K562 (cell line): ENCODE measurements at regions not wholly inside any gene's neighbourhood (a gene's known extent, or its start where the extent isn't known, plus 50 kb on each side); places are given as distances from the start of the nearest gene placed in this dataset.

Experiments used
- ATAC-seq: fragments of 200-7000 bp; cut with Tn5 transposase; 3 replicates; pipeline ENCODE4 v1.9.1; 2020; ENCODE audit warnings: moderate library complexity
- BruUV-seq: library from RNA; stranded (reverse); fragments of 400-500 nt; replicated peaks from 2 replicates; lab custom pipeline; 2021; lab: Mats Ljungman, UMichigan
- CTCF ChIA-PET: fragments of 300-600 bp; formaldehyde crosslinking; extraction: SDS; loops from one replicate; lab custom pipeline; 2021; ENCODE audit warnings: low intra/inter-chr PET ratio; lab: Yijun Ruan, JAX
- POLR2A ChIA-PET: fragments of 300-600, 350-650 bp; sonication (Branson Sonifier 250); formaldehyde crosslinking; extraction: SDS; loops from one replicate; lab custom pipeline; 2021; ENCODE audit warnings: antibody characterized with exemption, inconsistent platforms; lab: Yijun Ruan, JAX
- DNase-seq, 4 experiments: peaks; one replicate each; pipeline versions ENCODE4 v3.0.0 to v3.0.0-alpha.2; 2011 to 2018; ENCODE audit warnings: low spot score in 3 of 4, mixed read lengths in 3 of 4; ENCODE audit errors: extremely low read depth in 1 of 4
- FAIRE-seq: peaks from 2 replicates; lab custom pipeline; 2011; peaks lifted over from hg19 to GRCh38; lab: Jason Lieb, UNC
- H2AFZ ChIP-seq: 2 replicates; pipeline ENCODE4 v1.6.0; 2011; ENCODE audit warnings: low read depth, low read length, control low read depth, inconsistent platforms
- H3K27ac ChIP-seq: fragments of 200-600 bp; 3 replicates; pipeline ENCODE4 v1.8.0; 2011; ENCODE audit warnings: low read depth, mild to moderate bottlenecking, control low read depth, inconsistent platforms, low read length, moderate library complexity, mixed read lengths; ENCODE audit errors: extremely low read depth
- H3K27me3 ChIP-seq, 2 experiments: fragments of 300-600 bp in 1 of 2; 2 replicates in 1 of 2; 3 replicates in 1 of 2; pipeline versions ENCODE4 v1.6.0 to v1.8.0; 2011; ENCODE audit warnings: inconsistent platforms in 2 of 2, low read length in 2 of 2, mild to moderate bottlenecking in 1 of 2, mixed read lengths in 1 of 2, moderate library complexity in 1 of 2; ENCODE audit not compliant: control insufficient read depth in 2 of 2, insufficient read depth in 2 of 2
- H3K36me3 ChIP-seq: fragments of 300-600 bp; 3 replicates; pipeline ENCODE4 v1.8.0; 2011; ENCODE audit warnings: mild to moderate bottlenecking, low read length, inconsistent platforms; ENCODE audit not compliant: control insufficient read depth, insufficient read depth
- H3K4me1 ChIP-seq, 2 experiments: fragments of 200-600 bp in 1 of 2; replicated peaks in 1 of 2; 2 replicates in 1 of 2; 3 replicates in 1 of 2; pipeline versions ENCODE4 v1.5.1 to v1.8.0; 2011; ENCODE audit warnings: inconsistent platforms in 2 of 2, low read length in 2 of 2, mild to moderate bottlenecking in 1 of 2, mixed read lengths in 1 of 2, moderate library complexity in 1 of 2; ENCODE audit not compliant: control insufficient read depth in 2 of 2, insufficient read depth in 2 of 2
- H3K4me2 ChIP-seq: 2 replicates; pipeline ENCODE4 v1.6.1; 2011; ENCODE audit warnings: low read length, control low read depth, inconsistent platforms, mixed read lengths; ENCODE audit not compliant: insufficient read depth
- H3K4me3 ChIP-seq: fragments of 200-600 bp; sonication (generic), shearing (Covaris generic); 2 replicates; pipeline ENCODE4 v1.5.1; 2016; ENCODE audit warnings: control low read depth, inconsistent platforms
- H3K79me2 ChIP-seq: fragments of 200-600 bp; 3 replicates; pipeline ENCODE4 v1.8.0; 2011; ENCODE audit warnings: low read length, inconsistent platforms; ENCODE audit not compliant: control insufficient read depth, insufficient read depth
- H3K9ac ChIP-seq, 2 experiments: 2 replicates each; pipeline versions ENCODE4 v1.6.0 to v1.6.1; 2011; ENCODE audit warnings: low read depth in 2 of 2, low read length in 2 of 2, control low read depth in 1 of 2, inconsistent platforms in 1 of 2, mild to moderate bottlenecking in 1 of 2, mixed read lengths in 1 of 2; ENCODE audit not compliant: insufficient read depth in 1 of 2
- H3K9me1 ChIP-seq: one replicate; pipeline ENCODE4 v1.6.0; 2011; ENCODE audit warnings: inconsistent platforms, mild to moderate bottlenecking, low read length, moderate library complexity; ENCODE audit not compliant: control insufficient read depth, insufficient read depth
- H3K9me3 ChIP-seq: replicated peaks from 2 replicates; pipeline ENCODE4 v1.5.1; 2011; ENCODE audit warnings: low read depth, low read length, inconsistent platforms; ENCODE audit not compliant: control insufficient read depth, insufficient read depth
- H4K20me1 ChIP-seq: replicated peaks from 2 replicates; pipeline ENCODE4 v1.6.1; 2011; ENCODE audit warnings: low read length, inconsistent platforms, mixed read lengths; ENCODE audit not compliant: control insufficient read depth, insufficient read depth
- RAD21 ChIP-seq, 2 experiments: fragments of 250-450 bp in 1 of 2; fragments of 450-650 bp in 1 of 2; sonication (Bioruptor Pico) in 1 of 2; formaldehyde crosslinking in 1 of 2; IDR thresholded peaks in 1 of 2; conservative IDR thresholded peaks in 1 of 2; 2 replicates each; pipeline versions ENCODE4 v1.4.0 to v1.8.0; 2020 to 2022; ENCODE audit warnings: mild to moderate bottlenecking in 2 of 2, moderate library complexity in 1 of 2
- WGBS: fragments of 100-300 bp; shearing (Covaris generic); methylation state at CpG from one replicate; pipeline ENCODE4 v1.1.6; 2016; ENCODE audit warnings: low coverage, mixed read lengths; ENCODE audit not compliant: insufficient coverage; ENCODE audit errors: missing lambda C conversion rate; 5-methylcytosine and 5-hydroxymethylcytosine counted together
- in situ Hi-C: fragments of 300-500 bp; cut with MboI; formaldehyde crosslinking; loops from 4 replicates; pipeline ENCODE4 v1.15.0; 2018; ENCODE audit warnings: inconsistent platforms, mixed read lengths
- intact Hi-C: fragments of 100-400 bp; cut with micrococcal nuclease; formaldehyde crosslinking; loops from 2 replicates; pipeline ENCODE4 v1.14.2; 2022
- TF ChIP-seq, protein P1 (sequence below): fragments of 450-650 bp; IDR thresholded peaks from 2 replicates; pipeline ENCODE4 v1.6.1; 2016; ENCODE audit warnings: mild to moderate bottlenecking, moderate library complexity

GRCh38 chr20:6416371-6416770, 293.5 kb upstream of the FERMT1 start:
- no peak overlapping the region for H3K9ac ChIP-seq
- in situ Hi-C loops (no loop called here), intact Hi-C loops (no loop called here)
- H3K4me3 ChIP-seq: no peak overlapping the region
- H3K4me1 ChIP-seq: no peaks in the 10 kb centered on the region
- H3K27ac ChIP-seq: no peak overlapping the region
- H2AFZ ChIP-seq: no peak overlapping the region
- no peaks in the 10 kb centered on the region for H3K36me3 ChIP-seq
- no peaks in the 10 kb centered on the region for H4K20me1 ChIP-seq
- H3K79me2 ChIP-seq: no peaks in the 10 kb centered on the region
- no peaks in the 10 kb centered on the region for H3K9me1 ChIP-seq
- FAIRE-seq: no peak
- no peak overlapping the region for H3K4me2 ChIP-seq
- DNase-seq: no peak
- H3K27me3 ChIP-seq: no peaks in the 10 kb centered on the region
- WGBS: 7% methylated on average over 2 of the region's 2 CpGs
- ATAC-seq: no peak
- TF ChIP-seq, protein P1, sequence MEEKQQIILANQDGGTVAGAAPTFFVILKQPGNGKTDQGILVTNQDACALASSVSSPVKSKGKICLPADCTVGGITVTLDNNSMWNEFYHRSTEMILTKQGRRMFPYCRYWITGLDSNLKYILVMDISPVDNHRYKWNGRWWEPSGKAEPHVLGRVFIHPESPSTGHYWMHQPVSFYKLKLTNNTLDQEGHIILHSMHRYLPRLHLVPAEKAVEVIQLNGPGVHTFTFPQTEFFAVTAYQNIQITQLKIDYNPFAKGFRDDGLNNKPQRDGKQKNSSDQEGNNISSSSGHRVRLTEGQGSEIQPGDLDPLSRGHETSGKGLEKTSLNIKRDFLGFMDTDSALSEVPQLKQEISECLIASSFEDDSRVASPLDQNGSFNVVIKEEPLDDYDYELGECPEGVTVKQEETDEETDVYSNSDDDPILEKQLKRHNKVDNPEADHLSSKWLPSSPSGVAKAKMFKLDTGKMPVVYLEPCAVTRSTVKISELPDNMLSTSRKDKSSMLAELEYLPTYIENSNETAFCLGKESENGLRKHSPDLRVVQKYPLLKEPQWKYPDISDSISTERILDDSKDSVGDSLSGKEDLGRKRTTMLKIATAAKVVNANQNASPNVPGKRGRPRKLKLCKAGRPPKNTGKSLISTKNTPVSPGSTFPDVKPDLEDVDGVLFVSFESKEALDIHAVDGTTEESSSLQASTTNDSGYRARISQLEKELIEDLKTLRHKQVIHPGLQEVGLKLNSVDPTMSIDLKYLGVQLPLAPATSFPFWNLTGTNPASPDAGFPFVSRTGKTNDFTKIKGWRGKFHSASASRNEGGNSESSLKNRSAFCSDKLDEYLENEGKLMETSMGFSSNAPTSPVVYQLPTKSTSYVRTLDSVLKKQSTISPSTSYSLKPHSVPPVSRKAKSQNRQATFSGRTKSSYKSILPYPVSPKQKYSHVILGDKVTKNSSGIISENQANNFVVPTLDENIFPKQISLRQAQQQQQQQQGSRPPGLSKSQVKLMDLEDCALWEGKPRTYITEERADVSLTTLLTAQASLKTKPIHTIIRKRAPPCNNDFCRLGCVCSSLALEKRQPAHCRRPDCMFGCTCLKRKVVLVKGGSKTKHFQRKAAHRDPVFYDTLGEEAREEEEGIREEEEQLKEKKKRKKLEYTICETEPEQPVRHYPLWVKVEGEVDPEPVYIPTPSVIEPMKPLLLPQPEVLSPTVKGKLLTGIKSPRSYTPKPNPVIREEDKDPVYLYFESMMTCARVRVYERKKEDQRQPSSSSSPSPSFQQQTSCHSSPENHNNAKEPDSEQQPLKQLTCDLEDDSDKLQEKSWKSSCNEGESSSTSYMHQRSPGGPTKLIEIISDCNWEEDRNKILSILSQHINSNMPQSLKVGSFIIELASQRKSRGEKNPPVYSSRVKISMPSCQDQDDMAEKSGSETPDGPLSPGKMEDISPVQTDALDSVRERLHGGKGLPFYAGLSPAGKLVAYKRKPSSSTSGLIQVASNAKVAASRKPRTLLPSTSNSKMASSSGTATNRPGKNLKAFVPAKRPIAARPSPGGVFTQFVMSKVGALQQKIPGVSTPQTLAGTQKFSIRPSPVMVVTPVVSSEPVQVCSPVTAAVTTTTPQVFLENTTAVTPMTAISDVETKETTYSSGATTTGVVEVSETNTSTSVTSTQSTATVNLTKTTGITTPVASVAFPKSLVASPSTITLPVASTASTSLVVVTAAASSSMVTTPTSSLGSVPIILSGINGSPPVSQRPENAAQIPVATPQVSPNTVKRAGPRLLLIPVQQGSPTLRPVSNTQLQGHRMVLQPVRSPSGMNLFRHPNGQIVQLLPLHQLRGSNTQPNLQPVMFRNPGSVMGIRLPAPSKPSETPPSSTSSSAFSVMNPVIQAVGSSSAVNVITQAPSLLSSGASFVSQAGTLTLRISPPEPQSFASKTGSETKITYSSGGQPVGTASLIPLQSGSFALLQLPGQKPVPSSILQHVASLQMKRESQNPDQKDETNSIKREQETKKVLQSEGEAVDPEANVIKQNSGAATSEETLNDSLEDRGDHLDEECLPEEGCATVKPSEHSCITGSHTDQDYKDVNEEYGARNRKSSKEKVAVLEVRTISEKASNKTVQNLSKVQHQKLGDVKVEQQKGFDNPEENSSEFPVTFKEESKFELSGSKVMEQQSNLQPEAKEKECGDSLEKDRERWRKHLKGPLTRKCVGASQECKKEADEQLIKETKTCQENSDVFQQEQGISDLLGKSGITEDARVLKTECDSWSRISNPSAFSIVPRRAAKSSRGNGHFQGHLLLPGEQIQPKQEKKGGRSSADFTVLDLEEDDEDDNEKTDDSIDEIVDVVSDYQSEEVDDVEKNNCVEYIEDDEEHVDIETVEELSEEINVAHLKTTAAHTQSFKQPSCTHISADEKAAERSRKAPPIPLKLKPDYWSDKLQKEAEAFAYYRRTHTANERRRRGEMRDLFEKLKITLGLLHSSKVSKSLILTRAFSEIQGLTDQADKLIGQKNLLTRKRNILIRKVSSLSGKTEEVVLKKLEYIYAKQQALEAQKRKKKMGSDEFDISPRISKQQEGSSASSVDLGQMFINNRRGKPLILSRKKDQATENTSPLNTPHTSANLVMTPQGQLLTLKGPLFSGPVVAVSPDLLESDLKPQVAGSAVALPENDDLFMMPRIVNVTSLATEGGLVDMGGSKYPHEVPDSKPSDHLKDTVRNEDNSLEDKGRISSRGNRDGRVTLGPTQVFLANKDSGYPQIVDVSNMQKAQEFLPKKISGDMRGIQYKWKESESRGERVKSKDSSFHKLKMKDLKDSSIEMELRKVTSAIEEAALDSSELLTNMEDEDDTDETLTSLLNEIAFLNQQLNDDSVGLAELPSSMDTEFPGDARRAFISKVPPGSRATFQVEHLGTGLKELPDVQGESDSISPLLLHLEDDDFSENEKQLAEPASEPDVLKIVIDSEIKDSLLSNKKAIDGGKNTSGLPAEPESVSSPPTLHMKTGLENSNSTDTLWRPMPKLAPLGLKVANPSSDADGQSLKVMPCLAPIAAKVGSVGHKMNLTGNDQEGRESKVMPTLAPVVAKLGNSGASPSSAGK: no peak
- 0 out of 4 replicates have a peak, but pooled peaks of 1 of the 2 experiments have one; percentile 13 for TF ChIP-seq RAD21 (CRISPR knock-in tag; conservative IDR thresholded peaks at IDR 0.05 in 1 of 2, IDR thresholded peaks at IDR 0.05 in 1 of 2)
- no TSS peak for BruUV-seq
- ChIA-PET CTCF (no interaction called here), POLR2A (no interaction called here)
- H3K9me3 ChIP-seq: no peaks in the 10 kb centered on the region; the same call in 1 of the 2 replicates
